AG04450 (cell line): ENCODE measurements at regions not wholly inside any gene's neighbourhood (a gene's known extent, or its start where the extent isn't known, plus 50 kb on each side); places are given as distances from the start of the nearest gene placed in this dataset.

ENCODE experiments used
- CTCF ChIA-PET: fragments of 300-600, 350-600 bp; formaldehyde crosslinking; extraction: SDS; loops from one replicate; lab custom pipeline; 2022; ENCODE audit warnings: antibody characterized with exemption, inconsistent platforms; lab: Charles Lee
- POLR2A ChIA-PET: fragments of 350-600 bp; formaldehyde crosslinking; extraction: SDS; loops from one replicate; lab custom pipeline; 2021; ENCODE audit warnings: antibody characterized with exemption, inconsistent platforms; lab: Yijun Ruan, JAX
- DNase-seq: peaks from one replicate; pipeline ENCODE4 v3.0.0-alpha.2; 2011; ENCODE audit warnings: low read depth, low spot score
- H3K27ac ChIP-seq: one replicate; pipeline ENCODE4 v1.5.1; 2012; ENCODE audit warnings: low read depth, low read length, control low read depth
- H3K27me3 ChIP-seq: one replicate; pipeline ENCODE4 v1.6.0; 2012; ENCODE audit warnings: low read length; ENCODE audit not compliant: control insufficient read depth, insufficient read depth
- H3K4me3 ChIP-seq: 2 replicates; pipeline ENCODE4 v1.5.1; 2011; ENCODE audit warnings: mild to moderate bottlenecking, low read depth, low read length, control low read depth
- H3K9me3 ChIP-seq: 2 replicates; pipeline ENCODE4 v1.5.1; 2012; ENCODE audit warnings: low read length; ENCODE audit not compliant: control insufficient read depth, insufficient read depth
- CTCF ChIP-seq: IDR thresholded peaks from 2 replicates; pipeline ENCODE4 v1.5.1; 2011; ENCODE audit warnings: low read depth, low read length, control low read depth, inconsistent platforms

GRCh38 chr4:131441004-131441688 lies 1707.9 kb upstream of the PCDH10 start:
- ChIA-PET CTCF (interaction anchor here (0.6 kb wide), 1 partner anchor 9 kb away, joined by 7 read pairs; no protein-coding TSS in a partner anchor), POLR2A (no interaction called here)
- Histone ChIP-seq H3K27me3 (no peaks in the 10 kb centered on the region), H3K4me3 (no peak overlapping the region), H3K9me3 (peaks cover 11% of the 10 kb centered on the region), H3K27ac (no peak overlapping the region)
- DNase-seq: no peak
- TF ChIP-seq CTCF: no peak

- H3K27ac ChIP-seq: no peak overlapping the region
- no peaks in the 10 kb centered on the region for H3K9me3 ChIP-seq
- DNase-seq: no peak
- TF ChIP-seq CTCF: no peak
- H3K27me3 ChIP-seq: no peaks in the 10 kb centered on the region
- no peak overlapping the region for H3K4me3 ChIP-seq
- CTCF ChIA-PET: no interaction called here
- POLR2A ChIA-PET: no interaction called here
Measured at GRCh38 chr4:131447883-131448282, 1701.2 kb upstream of the PCDH10 start.

GRCh38 chr4:131450572-131451209 lies 1698.4 kb upstream of the PCDH10 start:
- Histone ChIP-seq H3K9me3 (no peaks in the 10 kb centered on the region), H3K27ac (no peak overlapping the region), H3K4me3 (no peak overlapping the region), H3K27me3 (no peaks in the 10 kb centered on the region)
- ChIA-PET CTCF (interaction anchor here (0.6 kb wide), 1 partner anchor 9 kb away, joined by 7 read pairs; no protein-coding TSS in a partner anchor), POLR2A (no interaction called here)
- DNase-seq: no peak
- no peak for TF ChIP-seq CTCF

- POLR2A ChIA-PET: no interaction called here
- Histone ChIP-seq H3K9me3 (no peaks in the 10 kb centered on the region), H3K27me3 (no peaks in the 10 kb centered on the region), H3K27ac (no peak overlapping the region), H3K4me3 (no peak overlapping the region)
- DNase-seq: no peak
- TF ChIP-seq CTCF: no peak
- CTCF ChIA-PET: no interaction called here
Measured at GRCh38 chr4:131459430-131460101, 1689.5 kb upstream of the PCDH10 start.

GRCh38 chr4:131470360-131470759 lies 1678.7 kb upstream of the PCDH10 start:
- no peaks in the 10 kb centered on the region for H3K27me3 ChIP-seq
- no peak overlapping the region for H3K27ac ChIP-seq
- no peak for DNase-seq
- H3K9me3 ChIP-seq: no peaks in the 10 kb centered on the region
- TF ChIP-seq CTCF: no peak
- H3K4me3 ChIP-seq: no peak overlapping the region
- ChIA-PET CTCF (no interaction called here), POLR2A (no interaction called here)
